Psoas muscle (tissue), 7 donors: ENCODE measurements at regions not wholly inside any gene's neighbourhood (a gene's known extent, or its start where the extent isn't known, plus 50 kb on each side); places are given as distances from the start of the nearest gene placed in this dataset.

ENCODE experiments used
- ATAC-seq, 4 donors: fragments of 200-7000 bp; cut with Tn5 transposase; one replicate each; pipeline ENCODE4 v1.9.1; 2020; ENCODE audit warnings: moderate library complexity in 3 of 4, mild to moderate bottlenecking in 2 of 4
- DNase-seq, 2 donors: peaks; one replicate each; pipeline ENCODE4 v3.0.0-alpha.2; 2020
- H3K27ac ChIP-seq: fragments of 200-600 bp; one replicate; pipeline ENCODE4 v1.8.0; 2022
- H3K27me3 ChIP-seq, 3 donors: fragments of 200-600 bp in 1 of 3; one replicate each; pipeline versions ENCODE4 v1.6.1 to v1.8.0; 2013 to 2022; ENCODE audit warnings: low read length in 2 of 3, mild to moderate bottlenecking in 2 of 3, moderate library complexity in 1 of 3; ENCODE audit not compliant: insufficient read depth in 3 of 3
- H3K36me3 ChIP-seq, 2 donors: fragments of 200-600 bp in 1 of 2; one replicate each; pipeline versions ENCODE4 v1.6.1 to v1.8.0; 2013 to 2022; ENCODE audit warnings: low read depth in 1 of 2, mild to moderate bottlenecking in 1 of 2, moderate library complexity in 1 of 2; ENCODE audit not compliant: insufficient read depth in 1 of 2
- H3K4me1 ChIP-seq: fragments of 200-600 bp; one replicate; pipeline ENCODE4 v1.8.0; 2022
- H3K4me3 ChIP-seq: fragments of 200-600 bp; one replicate; pipeline ENCODE4 v1.8.0; 2022; ENCODE audit warnings: mild to moderate bottlenecking
- H3K9me3 ChIP-seq: fragments of 200-600 bp; one replicate; pipeline ENCODE4 v1.8.0; 2022
- CTCF ChIP-seq: fragments of 200-600 bp; IDR thresholded peaks from one replicate; pipeline ENCODE4 v1.8.0; 2022; ENCODE audit warnings: antibody characterized with exemption
- WGBS, 3 donors: extraction: QIAGEN DNeasy Blood & Tissue Kit; methylation state at CpG; one replicate each; pipeline versions ENCODE4 v1.1.6 to v1.1.7; 2013; 5-methylcytosine and 5-hydroxymethylcytosine counted together
- intact Hi-C, 2 donors: fragments of 100-400 bp; cut with DNase I; formaldehyde crosslinking; loops; one replicate each; pipeline versions ENCODE4 v1.11.0 to v1.14.2; 2022
- donor health status: healthy with polysubstance abuse.
- donor health status: DM: no; HTN: no; CAD: no; lungs with moderate emphysema.
- donor health status: Bipolar disorder and iron deficiency.
- donor health status: healthy.
- donor health status: DM: yes; HTN: yes; CAD: no.
- donor health status: DM: no; HTN: no; CAD: no.
- donor health status: DM: yes; HTN: yes; CAD: no.

- ATAC-seq: peak in 1 of 4 donors; percentile 50
- H3K9me3 ChIP-seq: no peaks in the 10 kb centered on the region
- H3K4me3 ChIP-seq: no peak overlapping the region
- H3K4me1 ChIP-seq: no peaks in the 10 kb centered on the region
- 62 to 72% (median 62%) methylated on average over 3 of the region's 3 CpGs for WGBS, 3 donors
- DNase-seq: no peak
- H3K36me3 ChIP-seq: no peaks in the 10 kb centered on the region
- intact Hi-C loops: no loop called here
- no peaks in the 10 kb centered on the region for H3K27me3 ChIP-seq
- H3K27ac ChIP-seq: no peak overlapping the region
- no peak for TF ChIP-seq CTCF
These were observed 166.6 kb downstream of the ZC3H11B start for GRCh38 chr1:219446288-219446687.

- Histone ChIP-seq H3K36me3 (no peaks in the 10 kb centered on the region), H3K4me1 (no peaks in the 10 kb centered on the region), H3K27me3 (no peaks in the 10 kb centered on the region), H3K4me3 (no peak overlapping the region), H3K9me3 (no peaks in the 10 kb centered on the region), H3K27ac (no peak overlapping the region)
- no peak for TF ChIP-seq CTCF
- DNase-seq (no peak), ATAC-seq (no peak)
- 89 to 94% (median 93%) methylated on average over 2 of the region's 2 CpGs for WGBS, 3 donors
- intact Hi-C loops: no loop called here
These were observed 167.0 kb downstream of the ZC3H11B start for GRCh38 chr1:219445864-219446263.

- no peak for TF ChIP-seq CTCF
- no peaks in the 10 kb centered on the region for H3K27me3 ChIP-seq
- WGBS, 3 donors: 61 to 73% (median 61%) methylated on average over 4 of the region's 4 CpGs
- no peak for ATAC-seq
- H3K36me3 ChIP-seq: no peaks in the 10 kb centered on the region
- intact Hi-C loops: no loop called here
- no peaks in the 10 kb centered on the region for H3K9me3 ChIP-seq
- H3K4me1 ChIP-seq: no peaks in the 10 kb centered on the region
- DNase-seq: no peak
- H3K27ac ChIP-seq: no peak overlapping the region
- H3K4me3 ChIP-seq: no peak overlapping the region
These were observed 168.4 kb downstream of the ZC3H11B start for GRCh38 chr1:219444474-219444873.

GRCh38 chr1:219443763-219444162, 169.1 kb downstream of the ZC3H11B start:
- intact Hi-C loops: no loop called here
- no peak for DNase-seq
- no peaks in the 10 kb centered on the region for H3K4me1 ChIP-seq
- 61 to 86% (median 78%) methylated on average over 2 of the region's 2 CpGs for WGBS, 3 donors
- no peak for TF ChIP-seq CTCF
- no peaks in the 10 kb centered on the region for H3K36me3 ChIP-seq
- no peaks in the 10 kb centered on the region for H3K9me3 ChIP-seq
- no peaks in the 10 kb centered on the region for H3K27me3 ChIP-seq
- no peak overlapping the region for H3K27ac ChIP-seq
- no peak for ATAC-seq
- no peak overlapping the region for H3K4me3 ChIP-seq

- H3K9me3 ChIP-seq: no peaks in the 10 kb centered on the region
- WGBS, 3 donors: 63 to 73% (median 64%) methylated on average over 4 of the region's 4 CpGs
- ATAC-seq (no peak), DNase-seq (no peak)
- intact Hi-C loops: no loop called here
- no peak for TF ChIP-seq CTCF
- no peaks in the 10 kb centered on the region for H3K27me3 ChIP-seq
- H3K36me3 ChIP-seq: no peaks in the 10 kb centered on the region
- no peak overlapping the region for H3K27ac ChIP-seq
- no peak overlapping the region for H3K4me3 ChIP-seq
- H3K4me1 ChIP-seq: no peaks in the 10 kb centered on the region
These were observed 170.3 kb downstream of the ZC3H11B start for GRCh38 chr1:219442611-219443061.
